Esophagus muscularis mucosa (tissue), 4 donors: ENCODE measurements at regions not wholly inside any gene's neighbourhood (a gene's known extent, or its start where the extent isn't known, plus 50 kb on each side); places are given as distances from the start of the nearest gene placed in this dataset.

ENCODE experiments used
- DNase-seq: peaks from one replicate; pipeline ENCODE4 v3.0.0-alpha.2; 2017; ENCODE audit errors: extremely low spot score
- H3K27ac ChIP-seq, 4 donors: fragments of 200-600 bp; sonication (generic); replicated peaks in 1 of 4; 1 replicate in 3 of 4; 2 replicates in 1 of 4; pipeline ENCODE4 v1.5.1; 2016 to 2019; ENCODE audit warnings: mild to moderate bottlenecking in 1 of 4
- H3K27me3 ChIP-seq, 4 donors: fragments of 200-600 bp; sonication (generic); one replicate each; pipeline versions ENCODE4 v1.5.1 to v1.6.0; 2016 to 2019
- H3K36me3 ChIP-seq, 4 donors: fragments of 200-600 bp; sonication (generic); one replicate each; pipeline ENCODE4 v1.5.1; 2016 to 2019
- H3K4me1 ChIP-seq, 4 donors: fragments of 200-600 bp; sonication (generic); one replicate each; pipeline ENCODE4 v1.5.1; 2016 to 2019
- H3K4me3 ChIP-seq, 4 donors: fragments of 200-600 bp; sonication (generic); 1 replicate in 2 of 4; 2 replicates in 2 of 4; pipeline ENCODE4 v1.5.1; 2016 to 2019; ENCODE audit warnings: mild to moderate bottlenecking in 4 of 4, moderate library complexity in 1 of 4
- H3K9me3 ChIP-seq, 4 donors: fragments of 200-600 bp; sonication (generic); 1 replicate in 3 of 4; 2 replicates in 1 of 4; pipeline ENCODE4 v1.5.1; 2016 to 2019
- CTCF ChIP-seq, 3 experiments: fragments of 200-600 bp in 2 of 3; fragments of 450-650 bp in 1 of 3; sonication (generic) in 2 of 3; IDR thresholded peaks; one replicate each; pipeline ENCODE4 v1.5.1; 2017 to 2019; ENCODE audit warnings: antibody characterized with exemption in 3 of 3, mild to moderate bottlenecking in 2 of 3, moderate library complexity in 1 of 3
- EP300 ChIP-seq: sonication (generic); formaldehyde crosslinking; IDR thresholded peaks from one replicate; pipeline ENCODE4 v1.6.1; 2017; ENCODE audit warnings: antibody characterized with exemption
- POLR2A ChIP-seq: fragments of 450-650 bp; IDR thresholded peaks from one replicate; pipeline ENCODE4 v1.6.1; 2017; ENCODE audit warnings: antibody characterized with exemption, moderate library complexity, mild to moderate bottlenecking, low read depth
- POLR2AphosphoS5 ChIP-seq, 2 donors: sonication (generic); formaldehyde crosslinking; IDR thresholded peaks; one replicate each; pipeline ENCODE4 v1.6.1; 2017; ENCODE audit warnings: antibody characterized with exemption in 2 of 2
- WGBS: methylation state at CpG from one replicate; pipeline ENCODE4 v1.1.5; 2018; 5-methylcytosine and 5-hydroxymethylcytosine counted together
- intact Hi-C: fragments of 100-400 bp; cut with DNase I; formaldehyde crosslinking; loops from one replicate; pipeline ENCODE4 v1.15.1; 2023

GRCh38 chr7:131616487-131617200 lies 60.2 kb upstream of the PODXL start:
- intact Hi-C loops, result no loop called here
- no peak overlapping the region for H3K27ac ChIP-seq
- WGBS, result 87% methylated on average over 8 of the region's 8 CpGs
- no peaks in the 10 kb centered on the region for H3K36me3 ChIP-seq
- no peak overlapping the region for H3K4me3 ChIP-seq
- no peaks in the 10 kb centered on the region for H3K27me3 ChIP-seq
- H3K9me3 ChIP-seq, result no peaks in the 10 kb centered on the region
- TF ChIP-seq EP300 (no peak), POLR2AphosphoS5 (IDR thresholded peaks at IDR 0.05) (no peak), CTCF (IDR thresholded peaks at IDR 0.05) (no peak), POLR2A (no peak)
- no peak for DNase-seq
- H3K4me1 ChIP-seq, result peaks cover 0 to 10% (median 2%) of the 10 kb centered on the region in 4 donors

DNA sequence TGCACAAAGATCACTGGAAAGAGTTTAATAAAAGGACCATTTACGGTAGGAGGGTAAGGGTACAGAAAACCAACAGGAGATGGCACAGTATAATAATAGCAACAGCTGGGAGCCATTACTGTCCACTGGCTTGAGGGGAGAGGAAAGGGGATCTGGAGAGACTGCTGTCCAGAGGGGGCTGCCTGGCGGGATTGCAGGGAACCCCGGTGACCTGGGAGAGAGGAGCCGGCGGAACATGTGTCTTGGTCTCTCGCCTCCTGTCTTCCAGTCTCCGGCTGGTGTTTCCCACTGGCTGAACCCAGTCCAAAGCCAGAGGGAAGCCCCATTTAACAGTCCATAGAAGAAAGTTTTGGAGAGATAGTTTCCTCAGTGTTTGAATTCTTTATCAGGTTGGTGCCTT lies 57.5 kb upstream of the PODXL start:
- intact Hi-C loops, result no loop called here
- Histone ChIP-seq H3K27ac (no peak overlapping the region), H3K4me3 (no peak overlapping the region), H3K27me3 (no peaks in the 10 kb centered on the region), H3K4me1 (no peaks in the 10 kb centered on the region), H3K9me3 (no peaks in the 10 kb centered on the region), H3K36me3 (no peaks in the 10 kb centered on the region)
- DNase-seq, result no peak
- WGBS, result 69% methylated on average over 7 of the region's 7 CpGs
- TF ChIP-seq CTCF (IDR thresholded peaks at IDR 0.05), result no peak
- TF ChIP-seq POLR2A, result no peak
- TF ChIP-seq EP300, result no peak
- TF ChIP-seq POLR2AphosphoS5 (IDR thresholded peaks at IDR 0.05), result no peak

GRCh38 chr7:131610007-131610406 lies 53.6 kb upstream of the PODXL start:
- no peaks in the 10 kb centered on the region for H3K9me3 ChIP-seq
- no peak for TF ChIP-seq POLR2A
- TF ChIP-seq POLR2AphosphoS5 (IDR thresholded peaks at IDR 0.05), result no peak
- no peak for TF ChIP-seq EP300
- TF ChIP-seq CTCF (IDR thresholded peaks at IDR 0.05), result no peak
- no peak overlapping the region for H3K4me3 ChIP-seq
- no peak for DNase-seq
- H3K27ac ChIP-seq, result no peak overlapping the region
- no peaks in the 10 kb centered on the region for H3K36me3 ChIP-seq
- peaks cover 0 to 4% (median 0%) of the 10 kb centered on the region in 4 donors for H3K4me1 ChIP-seq
- H3K27me3 ChIP-seq, result peaks cover 0 to 12% (median 0%) of the 10 kb centered on the region in 4 donors
- WGBS, result 94% methylated on average over 5 of the region's 5 CpGs
- intact Hi-C loops, result no loop called here

GRCh38 chr7:131608116-131608500 lies 51.7 kb upstream of the PODXL start:
- H3K36me3 ChIP-seq, result no peaks in the 10 kb centered on the region
- H3K27ac ChIP-seq, result no peak overlapping the region
- no peak for TF ChIP-seq EP300
- TF ChIP-seq POLR2AphosphoS5 (IDR thresholded peaks at IDR 0.05), result no peak
- no peak for TF ChIP-seq CTCF (IDR thresholded peaks at IDR 0.05)
- no peak for TF ChIP-seq POLR2A
- H3K4me3 ChIP-seq, result no peak overlapping the region
- intact Hi-C loops, result no loop called here
- H3K27me3 ChIP-seq, result peaks cover 0 to 18% (median 0%) of the 10 kb centered on the region in 4 donors
- H3K9me3 ChIP-seq, result no peaks in the 10 kb centered on the region
- peaks cover 0 to 4% (median 0%) of the 10 kb centered on the region in 4 donors for H3K4me1 ChIP-seq
- whole genome bisulfite sequencing, result 51% methylated on average over 5 of the region's 5 CpGs
- no peak for DNase-seq
